RWPE1 (cell line): ENCODE measurements at regions not wholly inside any gene's neighbourhood (a gene's known extent, or its start where the extent isn't known, plus 50 kb on each side); places are given as distances from the start of the nearest gene placed in this dataset.

Source experiments
- CTCF ChIA-PET: fragments of 350-600 bp; sonication (Branson Sonifier 250); formaldehyde crosslinking; extraction: SDS; loops from one replicate; lab custom pipeline; 2021; lab: Yijun Ruan, JAX
- POLR2A ChIA-PET: fragments of 400-600 bp; formaldehyde crosslinking; extraction: SDS; loops from one replicate; lab custom pipeline; 2020; ENCODE audit warnings: antibody characterized with exemption; ENCODE audit not compliant: low non-redundant PET; lab: Yijun Ruan, JAX
- DNase-seq: peaks from one replicate; pipeline ENCODE4 v3.0.0; 2012; ENCODE audit warnings: low spot score
- H3K27ac ChIP-seq: fragments of 450-650 bp; 2 replicates; pipeline ENCODE4 v1.5.1; 2017
- CTCF ChIP-seq: fragments of 450-650 bp; conservative IDR thresholded peaks from 2 replicates; pipeline ENCODE4 v1.5.1; 2017; ENCODE audit warnings: low read depth, mild to moderate bottlenecking

- DNase-seq, result no peak
- CTCF ChIA-PET, result no interaction called here
- POLR2A ChIA-PET, result no interaction called here
- H3K27ac ChIP-seq, result no peak overlapping the region
- no peak for TF ChIP-seq CTCF
These were observed 81.2 kb upstream of the RANBP3L start for GRCh38 chr5:36382890-36383289.

- ChIA-PET POLR2A (no interaction called here), CTCF (no interaction called here)
- TF ChIP-seq CTCF, result no peak
- no peak for DNase-seq
- no peak overlapping the region for H3K27ac ChIP-seq
These were observed 82.2 kb upstream of the RANBP3L start for GRCh38 chr5:36383942-36384341.

- no peak for DNase-seq
- no peak for TF ChIP-seq CTCF
- H3K27ac ChIP-seq, result no peak overlapping the region
- ChIA-PET POLR2A (no interaction called here), CTCF (no interaction called here)
These were observed 83.1 kb upstream of the RANBP3L start for GRCh38 chr5:36384845-36385244.

GRCh38 chr5:36385495-36385894, 83.8 kb upstream of the RANBP3L start:
- no peak overlapping the region for H3K27ac ChIP-seq
- ChIA-PET CTCF (no interaction called here), POLR2A (no interaction called here)
- no peak for TF ChIP-seq CTCF
- DNase-seq, result no peak

- TF ChIP-seq CTCF, result no peak
- ChIA-PET CTCF (interaction anchor here (0.6 to 1.0 kb wide), 3 partner anchors 210 to 275 kb away, joined by 3 to 5 read pairs (median 3); no protein-coding TSS in a partner anchor), POLR2A (no interaction called here)
- no peak for DNase-seq
- no peak overlapping the region for H3K27ac ChIP-seq
These were observed 86.6 kb upstream of the RANBP3L start for GRCh38 chr5:36388288-36388687.

- no peak for DNase-seq
- ChIA-PET POLR2A (no interaction called here), CTCF (interaction anchor here (1.0 kb wide), 1 partner anchor 260 kb away, joined by 3 read pairs; no protein-coding TSS in a partner anchor)
- no peak for TF ChIP-seq CTCF
- H3K27ac ChIP-seq, result no peak overlapping the region
These were observed 87.5 kb upstream of the RANBP3L start for GRCh38 chr5:36389245-36389644.
